Chondrocyte (in vitro differentiated cells): ENCODE measurements at regions not wholly inside any gene's neighbourhood (a gene's known extent, or its start where the extent isn't known, plus 50 kb on each side); places are given as distances from the start of the nearest gene placed in this dataset.

ENCODE experiments used
- DNase-seq: peaks from one replicate; pipeline ENCODE4 v3.0.0; 2021; ENCODE audit warnings: mixed read lengths, low spot score
- H3K27ac Mint-ChIP-seq: one replicate; pipeline ENCODE4 v1.8.0; 2021; ENCODE audit warnings: mild to moderate bottlenecking, moderate library complexity, mixed read lengths; ENCODE audit not compliant: unreplicated experiment
- H3K27me3 Mint-ChIP-seq: 2 replicates; pipeline ENCODE4 v1.8.0; 2021; ENCODE audit warnings: low read depth, mixed read lengths
- H3K36me3 Mint-ChIP-seq: 2 replicates; pipeline ENCODE4 v1.8.0; 2021; ENCODE audit warnings: low read depth, mixed read lengths
- H3K4me1 Mint-ChIP-seq: 2 replicates; pipeline ENCODE4 v1.8.0; 2021; ENCODE audit warnings: low read depth, mild to moderate bottlenecking, mixed read lengths
- H3K4me3 Mint-ChIP-seq: one replicate; pipeline ENCODE4 v1.8.0; 2021; ENCODE audit warnings: mild to moderate bottlenecking, moderate library complexity, mixed read lengths; ENCODE audit not compliant: unreplicated experiment
- H3K9me3 Mint-ChIP-seq: 2 replicates; pipeline ENCODE4 v1.8.0; 2021; ENCODE audit warnings: low read depth, mixed read lengths
- TF ChIP-seq, protein P1 (sequence below): fragments of 200-600 bp; sonication (generic); IDR thresholded peaks from 2 replicates; pipeline ENCODE4 v1.5.0; 2021; ENCODE audit warnings: antibody characterized with exemption, mild to moderate bottlenecking, moderate library complexity

DNA sequence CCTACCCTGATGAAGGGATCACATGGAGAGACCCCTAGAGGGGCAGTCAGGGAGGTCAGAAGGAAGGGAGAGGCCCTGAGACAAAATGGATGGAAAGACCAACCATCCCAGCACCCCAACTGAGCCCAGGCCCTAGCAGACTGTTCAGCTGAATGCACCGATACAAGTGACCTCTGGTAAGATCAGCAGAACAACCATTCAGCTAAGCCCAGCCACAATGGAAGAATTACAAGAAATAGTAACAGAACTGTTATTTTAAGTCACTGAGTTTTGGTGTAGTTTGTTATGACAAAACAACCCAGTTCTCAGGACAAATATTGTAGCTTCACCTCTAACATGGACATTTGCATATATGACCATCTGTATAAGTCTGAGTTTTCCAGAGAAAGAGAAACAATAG, 210.4 kb upstream of the SVIL start:
- H3K27ac Mint-ChIP-seq: peak overlapping the region; percentile 17
- no peak for DNase-seq
- no peak overlapping the region for H3K4me3 Mint-ChIP-seq
- H3K27me3 Mint-ChIP-seq: no peaks in the 10 kb centered on the region
- TF ChIP-seq, protein P1, sequence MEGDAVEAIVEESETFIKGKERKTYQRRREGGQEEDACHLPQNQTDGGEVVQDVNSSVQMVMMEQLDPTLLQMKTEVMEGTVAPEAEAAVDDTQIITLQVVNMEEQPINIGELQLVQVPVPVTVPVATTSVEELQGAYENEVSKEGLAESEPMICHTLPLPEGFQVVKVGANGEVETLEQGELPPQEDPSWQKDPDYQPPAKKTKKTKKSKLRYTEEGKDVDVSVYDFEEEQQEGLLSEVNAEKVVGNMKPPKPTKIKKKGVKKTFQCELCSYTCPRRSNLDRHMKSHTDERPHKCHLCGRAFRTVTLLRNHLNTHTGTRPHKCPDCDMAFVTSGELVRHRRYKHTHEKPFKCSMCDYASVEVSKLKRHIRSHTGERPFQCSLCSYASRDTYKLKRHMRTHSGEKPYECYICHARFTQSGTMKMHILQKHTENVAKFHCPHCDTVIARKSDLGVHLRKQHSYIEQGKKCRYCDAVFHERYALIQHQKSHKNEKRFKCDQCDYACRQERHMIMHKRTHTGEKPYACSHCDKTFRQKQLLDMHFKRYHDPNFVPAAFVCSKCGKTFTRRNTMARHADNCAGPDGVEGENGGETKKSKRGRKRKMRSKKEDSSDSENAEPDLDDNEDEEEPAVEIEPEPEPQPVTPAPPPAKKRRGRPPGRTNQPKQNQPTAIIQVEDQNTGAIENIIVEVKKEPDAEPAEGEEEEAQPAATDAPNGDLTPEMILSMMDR: no peak
- peaks cover 34% of the 10 kb centered on the region for H3K4me1 Mint-ChIP-seq
- peaks cover 3% of the 10 kb centered on the region for H3K36me3 Mint-ChIP-seq
- H3K9me3 Mint-ChIP-seq: peaks cover 10% of the 10 kb centered on the region

DNA sequence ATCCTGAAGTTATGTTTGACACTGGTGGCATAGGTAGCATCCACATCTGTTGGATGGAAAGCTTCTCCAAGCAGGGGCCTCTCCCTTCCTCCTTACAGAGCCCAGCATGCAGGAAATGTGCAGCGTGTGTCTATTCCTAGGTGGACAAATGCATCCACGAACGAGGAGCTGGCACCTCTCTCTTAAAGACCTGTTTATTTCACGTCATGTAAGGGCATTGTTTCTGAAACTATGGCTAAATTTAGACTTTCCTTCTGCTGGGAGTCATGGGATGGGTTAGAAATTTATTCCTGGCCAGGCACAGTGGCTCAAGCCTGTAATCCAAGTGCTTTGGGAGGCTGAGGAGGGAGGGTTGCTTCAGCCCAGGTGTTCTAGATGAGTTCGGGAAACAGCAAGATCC, 208.4 kb upstream of the SVIL start:
- Mint-ChIP-seq H3K4me3 (no peak overlapping the region), H3K36me3 (peaks cover 3% of the 10 kb centered on the region)

DNA sequence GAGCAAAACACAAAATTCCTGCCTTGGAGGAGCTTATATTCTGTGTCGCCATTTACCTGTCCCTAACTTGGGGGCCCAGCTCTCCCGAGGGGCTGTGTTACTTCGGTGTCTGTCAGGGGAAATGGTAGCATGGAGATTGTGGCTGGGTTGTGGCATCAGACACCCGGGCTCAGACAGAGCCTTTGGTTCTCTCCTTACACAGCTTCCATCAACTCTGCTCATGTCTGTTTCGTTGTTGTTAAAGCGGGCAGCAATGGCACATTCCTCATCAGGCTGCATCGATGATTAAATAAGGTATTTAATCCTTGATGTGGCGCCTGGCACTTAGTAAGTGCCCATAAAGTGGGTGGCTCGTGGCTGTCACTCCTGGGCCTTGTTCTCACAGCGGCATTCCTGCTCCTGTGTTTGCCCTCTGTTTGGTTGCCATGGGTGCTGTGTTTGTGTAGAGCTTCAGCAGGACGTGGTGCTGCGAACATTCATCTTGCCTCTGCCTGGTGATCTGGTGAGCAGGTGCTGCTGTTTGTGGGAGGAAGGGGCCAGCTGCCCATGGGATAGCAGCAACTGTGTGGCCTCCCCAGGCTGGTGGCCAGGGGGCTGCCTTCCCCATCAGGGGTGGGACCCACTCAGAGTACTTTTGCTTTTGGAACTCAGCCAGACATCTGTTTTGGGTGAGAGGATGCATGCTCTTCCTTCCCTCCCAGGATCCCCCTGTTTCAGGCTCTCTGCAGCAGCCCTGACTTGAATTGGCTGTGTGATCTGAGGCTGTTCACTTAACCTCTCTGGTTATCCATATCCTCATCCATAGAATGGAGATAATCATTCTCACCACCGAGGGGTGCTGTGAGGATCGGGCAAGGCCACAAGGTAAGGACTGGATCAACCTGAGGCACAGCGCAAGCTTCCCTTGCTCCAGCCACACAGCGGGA, 207.2 kb upstream of the SVIL start:
- H3K4me1 Mint-ChIP-seq: peaks cover 22% of the 10 kb centered on the region
- TF ChIP-seq, protein P1: no peak
- H3K27ac Mint-ChIP-seq: peak overlapping the region; percentile 46
- peaks cover 10% of the 10 kb centered on the region for H3K9me3 Mint-ChIP-seq
- H3K27me3 Mint-ChIP-seq: no peaks in the 10 kb centered on the region
- DNase-seq: no peak
- H3K36me3 Mint-ChIP-seq: peaks cover 5% of the 10 kb centered on the region
- H3K4me3 Mint-ChIP-seq: no peak overlapping the region

More for the DNA sequence above, 208.4 kb upstream of the SVIL start:
- DNase-seq: no peak
- Mint-ChIP-seq H3K9me3 (peaks cover 10% of the 10 kb centered on the region), H3K4me1 (peaks cover 24% of the 10 kb centered on the region), H3K27me3 (no peaks in the 10 kb centered on the region), H3K27ac (no peak overlapping the region)
- TF ChIP-seq, protein P1: no peak

DNA sequence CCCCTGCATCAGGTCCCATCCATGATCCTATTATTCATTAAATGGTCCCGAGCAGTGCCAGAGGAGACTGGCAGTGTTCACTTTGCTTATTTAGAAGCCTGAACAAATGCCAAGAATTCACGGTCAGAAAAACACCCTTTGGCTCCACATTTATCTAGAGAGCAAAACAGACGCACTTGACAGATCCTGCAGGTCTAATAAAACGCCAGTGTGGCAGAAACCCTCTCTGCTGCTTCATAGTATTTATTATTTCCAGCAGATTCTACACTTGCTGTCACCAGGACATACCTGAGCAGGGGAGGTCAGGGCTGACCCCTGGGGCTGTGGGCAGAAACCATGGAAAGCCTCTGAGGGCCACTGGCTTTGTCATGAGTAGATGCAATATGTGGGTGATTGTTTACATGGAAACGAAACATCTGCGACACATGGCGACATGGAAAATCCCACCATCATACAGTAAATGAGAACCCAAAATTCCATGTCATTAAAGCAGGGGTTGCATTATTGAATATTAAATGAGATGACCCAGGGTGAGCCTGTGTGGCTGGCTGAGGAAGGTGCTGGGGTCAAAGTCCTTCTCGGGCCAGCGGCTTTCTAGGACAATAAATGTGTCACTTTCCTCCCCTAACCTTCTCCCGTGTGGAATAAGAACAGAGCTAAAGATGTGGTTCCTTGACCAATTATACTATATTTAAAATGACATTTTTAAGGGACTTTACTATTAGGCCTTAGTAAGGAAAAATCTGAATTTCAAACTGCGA, 205.9 kb upstream of the SVIL start:
- Mint-ChIP-seq H3K27me3 (no peaks in the 10 kb centered on the region), H3K27ac (no peak overlapping the region), H3K4me3 (no peak overlapping the region), H3K9me3 (peaks cover 10% of the 10 kb centered on the region), H3K4me1 (peaks cover 22% of the 10 kb centered on the region), H3K36me3 (peaks cover 5% of the 10 kb centered on the region)
- no peak for DNase-seq
- TF ChIP-seq, protein P1: no peak

DNA sequence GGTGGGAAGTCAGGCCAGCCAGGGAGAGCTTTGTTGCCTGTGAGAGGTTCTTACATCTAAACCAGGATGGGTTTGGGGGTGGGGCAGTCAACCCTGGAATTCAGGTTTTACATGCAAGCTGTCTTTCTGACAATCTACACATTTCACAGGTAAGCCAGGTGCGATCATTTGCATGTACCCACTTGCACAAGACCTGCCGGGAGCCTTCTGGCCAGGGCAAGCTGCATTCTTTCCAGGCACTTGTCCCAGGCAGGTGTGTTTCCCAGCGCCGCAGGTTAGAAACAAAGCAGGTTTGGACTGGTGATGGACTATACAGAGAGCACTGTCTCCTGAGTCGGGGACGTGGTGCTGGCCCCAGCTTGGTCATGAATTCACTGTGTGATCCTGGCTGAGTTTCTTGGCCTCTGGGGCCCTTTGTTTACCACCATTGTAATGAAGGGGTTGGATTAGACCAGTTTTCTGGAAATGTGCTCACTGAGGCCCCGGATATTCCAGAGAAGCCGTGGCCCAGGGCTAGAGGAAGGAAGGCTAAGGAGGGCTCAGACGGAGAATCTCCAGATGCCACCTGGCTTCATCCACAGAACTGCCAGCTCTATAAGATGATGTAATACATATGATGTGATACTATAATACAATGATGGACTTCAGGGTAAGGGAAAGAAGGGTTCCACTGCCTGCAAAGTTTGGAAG, 205.2 kb upstream of the SVIL start:
- TF ChIP-seq, protein P1: no peak
- Mint-ChIP-seq H3K27ac (no peak overlapping the region), H3K27me3 (no peaks in the 10 kb centered on the region), H3K4me1 (peaks cover 25% of the 10 kb centered on the region), H3K9me3 (peaks cover 4% of the 10 kb centered on the region), H3K4me3 (no peak overlapping the region), H3K36me3 (peaks cover 2% of the 10 kb centered on the region)
- DNase-seq: no peak
